Lower leg skin (tissue), 3 donors: ENCODE measurements at regions not wholly inside any gene's neighbourhood (a gene's known extent, or its start where the extent isn't known, plus 50 kb on each side); places are given as distances from the start of the nearest gene placed in this dataset.
"Not testable (repeated sequence)": the region's sequence is repeated elsewhere in the genome, so short reads cannot be mapped to it uniquely, and the experiment has no call there.

Source experiments
- CTCF ChIP-seq, 3 donors: fragments of 450-650 bp; IDR thresholded peaks; one replicate each; pipeline ENCODE4 v1.5.1; 2016; ENCODE audit warnings: antibody characterized with exemption in 3 of 3, mild to moderate bottlenecking in 3 of 3, moderate library complexity in 2 of 3
- POLR2A ChIP-seq, 2 donors: fragments of 450-650 bp; IDR thresholded peaks; one replicate each; pipeline ENCODE4 v1.6.1; 2016 to 2017; ENCODE audit warnings: antibody characterized with exemption in 2 of 2, mild to moderate bottlenecking in 1 of 2, moderate library complexity in 1 of 2

- TF ChIP-seq CTCF, POLR2A (IDR thresholded peaks at IDR 0.05): not testable (repeated sequence)
Measured at GRCh38 chr9:67210842-67211241, 218.5 kb upstream of the SPATA31A3 start.
